ENCODE measurements at regions not wholly inside any gene's neighbourhood (a gene's known extent, or its start where the extent isn't known, plus 50 kb on each side); places are given as distances from the start of the nearest gene placed in this dataset.

GRCh38 chr18:51721388-51721787, 523.9 kb upstream of the MEX3C start:
- TF ChIP-seq ZNF382 (CRISPR knock-in tag; IDR thresholded peaks at IDR 0.05; ENCODE audit: borderline replicate concordance): no peak
- no peak for TF ChIP-seq CEBPB (IDR thresholded peaks at IDR 0.05; ENCODE audit: borderline replicate concordance, low read depth, low read length)
- TF ChIP-seq ZNF569 (CRISPR knock-in tag; IDR thresholded peaks at IDR 0.05; ENCODE audit: borderline replicate concordance): no peak
- no peak for TF ChIP-seq CTCF (CRISPR knock-in tag; IDR thresholded peaks at IDR 0.05)
- TF ChIP-seq NR2C2 (CRISPR knock-in tag; IDR thresholded peaks at IDR 0.05; ENCODE audit: borderline replicate concordance): no peak
- TF ChIP-seq HMGXB4 (CRISPR knock-in tag; IDR thresholded peaks at IDR 0.05; ENCODE audit: borderline replicate concordance in 1 of 2, low read depth in 1 of 2): no peak
- TF ChIP-seq ZNF124 (CRISPR knock-in tag; IDR thresholded peaks at IDR 0.05): no peak
- no peak for TF ChIP-seq ZFP91 (CRISPR knock-in tag; IDR thresholded peaks at IDR 0.05; ENCODE audit: borderline replicate concordance)

Data from HepG2 (cell line).